ENCODE measurements at regions not wholly inside any gene's neighbourhood (a gene's known extent, or its start where the extent isn't known, plus 50 kb on each side); places are given as distances from the start of the nearest gene placed in this dataset.
A peak's percentile ranks its signal among the peaks of the same experiment; 100 is the strongest.

DNA sequence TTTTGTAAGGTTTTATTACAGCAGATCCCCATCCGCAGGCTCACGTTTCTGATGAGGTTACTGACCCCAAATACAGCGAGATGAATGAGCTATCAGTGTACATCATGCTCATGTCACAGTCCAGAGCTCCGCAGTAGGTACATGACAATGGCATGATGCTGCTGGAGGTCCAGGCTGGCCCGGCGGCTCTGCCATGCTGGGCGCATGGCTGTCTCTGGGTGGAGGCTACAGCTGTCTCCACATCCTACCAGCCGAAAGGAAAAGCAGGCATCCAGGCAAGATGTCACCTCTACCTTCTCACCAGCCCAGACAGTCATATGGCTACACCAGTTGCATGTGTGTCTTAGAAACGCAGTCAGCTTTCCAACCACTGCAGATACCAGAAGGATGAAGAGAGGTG, 90.9 kb upstream of the RNF32 start:
- intact Hi-C loops (cut with DNase I) = no loop called here
- Histone ChIP-seq H3K9me3 (no peaks in the 10 kb centered on the region), H3K4me1 (replicated peaks) (peaks cover 5% of the 10 kb centered on the region), H3K27me3 (replicated peaks; ENCODE audit: insufficient read depth) (no peaks in the 10 kb centered on the region), H3K4me3 (no peak overlapping the region), H3K27ac (no peak overlapping the region), H3K36me3 (no peaks in the 10 kb centered on the region)
- 96% methylated on average over 9 of the region's 9 CpGs for WGBS
- TF ChIP-seq, protein P1, sequence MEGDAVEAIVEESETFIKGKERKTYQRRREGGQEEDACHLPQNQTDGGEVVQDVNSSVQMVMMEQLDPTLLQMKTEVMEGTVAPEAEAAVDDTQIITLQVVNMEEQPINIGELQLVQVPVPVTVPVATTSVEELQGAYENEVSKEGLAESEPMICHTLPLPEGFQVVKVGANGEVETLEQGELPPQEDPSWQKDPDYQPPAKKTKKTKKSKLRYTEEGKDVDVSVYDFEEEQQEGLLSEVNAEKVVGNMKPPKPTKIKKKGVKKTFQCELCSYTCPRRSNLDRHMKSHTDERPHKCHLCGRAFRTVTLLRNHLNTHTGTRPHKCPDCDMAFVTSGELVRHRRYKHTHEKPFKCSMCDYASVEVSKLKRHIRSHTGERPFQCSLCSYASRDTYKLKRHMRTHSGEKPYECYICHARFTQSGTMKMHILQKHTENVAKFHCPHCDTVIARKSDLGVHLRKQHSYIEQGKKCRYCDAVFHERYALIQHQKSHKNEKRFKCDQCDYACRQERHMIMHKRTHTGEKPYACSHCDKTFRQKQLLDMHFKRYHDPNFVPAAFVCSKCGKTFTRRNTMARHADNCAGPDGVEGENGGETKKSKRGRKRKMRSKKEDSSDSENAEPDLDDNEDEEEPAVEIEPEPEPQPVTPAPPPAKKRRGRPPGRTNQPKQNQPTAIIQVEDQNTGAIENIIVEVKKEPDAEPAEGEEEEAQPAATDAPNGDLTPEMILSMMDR (IDR thresholded peaks at IDR 0.05) = no peak
- TF ChIP-seq POLR2A (IDR thresholded peaks at IDR 0.05) = no peak
- no peak for TF ChIP-seq POLR2AphosphoS5 (IDR thresholded peaks at IDR 0.05)
- no peak for DNase-seq (ENCODE audit: low spot score)

DNA sequence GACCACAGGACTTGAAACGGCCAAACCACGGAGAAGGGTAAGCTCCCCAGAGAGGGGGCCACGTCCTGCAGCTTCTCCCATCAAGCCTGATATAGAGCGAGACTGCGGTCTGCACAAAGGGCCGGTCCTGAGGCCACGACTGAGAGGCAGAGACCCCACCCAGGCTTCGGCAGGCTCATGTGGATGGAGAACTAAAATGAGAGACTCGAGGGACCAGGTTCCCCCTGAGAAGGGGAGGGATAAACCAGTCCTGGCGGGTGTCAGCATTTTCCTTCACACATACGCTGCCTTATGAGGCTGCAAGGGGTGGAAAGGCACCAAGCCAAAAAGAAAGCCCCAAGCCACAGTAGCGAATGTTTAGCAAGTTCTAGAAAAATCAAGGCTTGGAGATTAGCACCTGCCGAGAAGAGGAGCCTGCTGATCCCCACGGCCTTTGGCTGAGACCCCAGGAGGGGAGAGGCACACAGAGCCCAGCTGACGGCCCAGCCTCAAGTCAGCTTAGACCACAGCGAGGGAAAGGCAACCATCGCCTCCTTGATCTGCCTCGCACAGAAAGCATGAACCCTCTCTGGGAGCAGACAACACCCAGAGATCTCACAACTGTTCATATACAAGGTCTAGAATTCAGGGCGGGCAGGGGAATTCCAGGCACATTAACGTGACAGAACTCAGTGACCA, 92.6 kb upstream of the RNF32 start:
- TF ChIP-seq POLR2AphosphoS5 (IDR thresholded peaks at IDR 0.05) (no peak), POLR2A (IDR thresholded peaks at IDR 0.05) (no peak)
- TF ChIP-seq, protein P1 (IDR thresholded peaks at IDR 0.05) = no peak
- no peak for DNase-seq (ENCODE audit: low spot score)

DNA sequence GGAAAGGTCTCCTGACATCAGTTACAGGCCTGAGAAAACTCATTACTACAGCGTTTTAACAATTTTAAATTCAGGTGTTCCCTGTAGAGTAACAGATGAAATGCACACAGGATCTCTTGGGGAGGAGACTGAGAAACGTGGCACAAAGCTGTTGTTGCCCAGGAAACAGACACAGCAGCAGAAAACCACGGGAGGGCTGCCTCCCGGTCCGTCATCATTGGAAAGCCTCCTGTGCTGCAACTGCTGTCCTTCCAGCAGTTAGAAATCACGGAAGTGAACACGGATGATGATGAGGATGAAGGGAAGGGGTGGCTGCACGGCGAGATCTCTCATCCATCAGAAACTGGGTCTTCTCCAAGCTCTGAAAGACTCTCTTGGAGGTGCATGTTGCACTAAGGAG, 94.6 kb upstream of the RNF32 start:
- peaks cover 9% of the 10 kb centered on the region for H3K4me1 ChIP-seq (replicated peaks)
- 52% methylated on average over 9 of the region's 9 CpGs for WGBS
- intact Hi-C loops (cut with DNase I) = no loop called here
- no peaks in the 10 kb centered on the region for H3K27me3 ChIP-seq (replicated peaks; ENCODE audit: insufficient read depth)
- no peaks in the 10 kb centered on the region for H3K36me3 ChIP-seq
- H3K9me3 ChIP-seq = no peaks in the 10 kb centered on the region
- H3K4me3 ChIP-seq = no peak overlapping the region
- TF ChIP-seq, protein P1 (IDR thresholded peaks at IDR 0.05) = no peak
- no peak for TF ChIP-seq POLR2A (IDR thresholded peaks at IDR 0.05)
- no peak for TF ChIP-seq POLR2AphosphoS5 (IDR thresholded peaks at IDR 0.05)
- no peak for DNase-seq (ENCODE audit: low spot score)
- H3K27ac ChIP-seq = no peak overlapping the region

More for the DNA sequence above, 92.6 kb upstream of the RNF32 start:
- WGBS = 85% methylated on average over 20 of the region's 20 CpGs
- Histone ChIP-seq H3K27me3 (replicated peaks; ENCODE audit: insufficient read depth) (no peaks in the 10 kb centered on the region), H3K4me1 (replicated peaks) (peaks cover 9% of the 10 kb centered on the region), H3K36me3 (no peaks in the 10 kb centered on the region), H3K4me3 (no peak overlapping the region), H3K27ac (no peak overlapping the region), H3K9me3 (no peaks in the 10 kb centered on the region)
- intact Hi-C loops (cut with DNase I) = no loop called here

DNA sequence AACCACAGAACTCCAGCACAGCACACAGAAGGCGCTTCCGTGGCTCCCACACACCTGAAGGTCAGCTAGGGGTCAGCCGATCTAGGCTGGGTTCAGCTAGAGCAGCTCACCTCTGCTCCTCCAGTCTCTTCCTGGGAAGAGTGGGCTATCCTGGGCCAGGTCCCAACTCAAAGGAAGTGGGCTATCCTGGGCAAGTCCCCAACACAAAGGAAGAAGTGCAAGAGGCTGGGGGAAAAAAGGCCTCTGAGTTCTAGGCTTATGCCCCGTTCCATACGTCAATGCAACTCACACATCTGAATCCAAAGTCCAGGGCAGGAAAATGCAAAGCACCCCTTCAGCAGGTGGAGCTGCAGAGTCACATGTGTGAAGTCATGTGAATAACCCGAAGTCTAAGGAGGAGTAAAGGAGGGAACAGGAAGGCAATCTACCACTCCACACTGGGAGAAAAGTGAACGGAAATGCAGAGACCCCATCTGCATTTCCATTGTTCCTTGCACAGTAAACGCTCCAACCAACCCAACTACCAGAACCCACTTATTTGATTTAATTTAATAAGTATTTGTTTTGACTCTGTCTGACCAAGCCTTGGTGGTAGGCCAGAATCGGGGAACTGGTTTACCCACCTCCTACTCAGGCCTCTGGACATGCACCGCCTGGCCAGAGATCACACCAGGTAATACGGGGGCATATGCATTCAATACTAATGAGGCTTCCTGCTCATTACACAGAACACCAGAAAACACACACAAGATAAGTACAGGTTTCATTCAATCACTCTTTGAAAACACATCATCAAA, 95.5 kb upstream of the RNF32 start:
- Histone ChIP-seq H3K27ac (peak overlapping the region; percentile 1 to 54), H3K4me3 (no peak overlapping the region), H3K27me3 (replicated peaks; ENCODE audit: insufficient read depth) (no peaks in the 10 kb centered on the region), H3K9me3 (no peaks in the 10 kb centered on the region), H3K4me1 (replicated peaks) (peaks cover 9% of the 10 kb centered on the region), H3K36me3 (no peaks in the 10 kb centered on the region)
- peak; percentile 46 for TF ChIP-seq POLR2AphosphoS5 (IDR thresholded peaks at IDR 0.05)
- TF ChIP-seq, protein P1 (IDR thresholded peaks at IDR 0.05) = no peak
- DNase-seq (ENCODE audit: low spot score) = peak; percentile 74
- 79% methylated on average over 11 of the region's 11 CpGs for WGBS
- intact Hi-C loops (cut with DNase I) = no loop called here
